DMS53 (cell line): ENCODE measurements at regions not wholly inside any gene's neighbourhood (a gene's known extent, or its start where the extent isn't known, plus 50 kb on each side); places are given as distances from the start of the nearest gene placed in this dataset.
"Not testable (repeated sequence)": the region's sequence is repeated elsewhere in the genome, so short reads cannot be mapped to it uniquely, and the experiment has no call there.

Experiments used
- DNase-seq: peaks from one replicate; lab custom pipeline; 2025; lab: John Stamatoyannopoulos, UW

DNA sequence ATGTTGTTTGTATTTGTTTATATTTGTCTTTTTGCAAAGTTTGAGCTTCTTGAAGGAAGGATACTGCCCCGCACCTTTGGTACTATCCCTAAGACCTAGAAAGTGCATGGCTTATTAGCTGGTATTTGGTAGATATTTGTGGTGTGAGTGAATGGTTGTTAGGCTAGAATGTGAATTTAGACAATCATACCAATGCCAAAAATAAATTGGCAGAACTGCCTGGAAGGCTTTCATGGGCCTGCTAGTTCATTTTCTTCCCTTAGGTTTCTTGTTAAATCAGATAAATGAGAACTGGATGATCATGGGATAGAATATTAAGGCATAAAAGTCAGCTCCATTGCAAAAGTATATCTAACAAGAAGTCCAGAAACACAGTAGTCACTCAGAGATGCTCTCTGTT, 147.5 kb upstream of the TSLP start:
- no peak for DNase-seq

- DNase-seq, result no peak
These were observed 146.1 kb upstream of the TSLP start for GRCh38 chr5:110925398-110925797.

DNA sequence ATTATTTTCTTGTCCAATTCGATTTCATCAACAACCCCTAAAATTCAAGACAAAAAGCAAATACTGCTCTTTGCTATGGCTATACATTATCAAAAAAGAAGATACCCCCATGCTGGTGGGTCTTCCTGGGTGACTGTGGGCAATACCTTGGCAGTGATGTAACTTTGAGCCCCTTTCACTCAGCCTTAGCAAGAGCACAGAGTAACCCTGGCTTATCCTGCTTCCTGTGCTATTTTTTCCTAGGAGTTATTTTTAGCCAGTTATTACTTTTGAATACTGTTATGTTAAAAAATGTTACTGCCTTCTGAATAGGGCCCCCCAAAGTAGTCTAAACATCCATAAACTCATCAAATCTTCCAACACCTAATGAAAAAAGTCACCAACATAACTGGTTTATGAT, 145.6 kb upstream of the TSLP start:
- no peak for DNase-seq

- DNase-seq, result no peak
These were observed 138.6 kb upstream of the TSLP start for GRCh38 chr5:110932755-110933488.

DNA sequence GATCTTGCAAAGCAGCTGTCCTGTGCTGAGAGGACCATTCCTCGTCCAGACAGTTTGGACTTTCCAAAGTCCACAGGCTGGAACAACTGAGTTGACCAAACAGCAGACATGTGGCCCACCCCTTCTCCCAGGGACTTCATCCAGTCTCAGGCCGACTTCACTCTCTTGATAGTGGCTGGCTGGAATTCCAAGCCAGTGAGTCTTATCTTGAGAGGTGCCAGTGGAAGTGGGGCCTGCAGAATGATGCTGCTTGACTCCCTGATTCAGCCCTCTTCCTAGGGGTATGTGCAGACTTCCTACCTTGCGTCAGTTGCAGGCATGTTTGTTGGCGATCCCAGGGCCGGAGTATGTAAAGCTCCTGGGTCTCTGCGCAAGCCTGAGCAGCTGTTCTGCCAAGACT, 131.4 kb upstream of the TSLP start:
- no peak for DNase-seq

DNA sequence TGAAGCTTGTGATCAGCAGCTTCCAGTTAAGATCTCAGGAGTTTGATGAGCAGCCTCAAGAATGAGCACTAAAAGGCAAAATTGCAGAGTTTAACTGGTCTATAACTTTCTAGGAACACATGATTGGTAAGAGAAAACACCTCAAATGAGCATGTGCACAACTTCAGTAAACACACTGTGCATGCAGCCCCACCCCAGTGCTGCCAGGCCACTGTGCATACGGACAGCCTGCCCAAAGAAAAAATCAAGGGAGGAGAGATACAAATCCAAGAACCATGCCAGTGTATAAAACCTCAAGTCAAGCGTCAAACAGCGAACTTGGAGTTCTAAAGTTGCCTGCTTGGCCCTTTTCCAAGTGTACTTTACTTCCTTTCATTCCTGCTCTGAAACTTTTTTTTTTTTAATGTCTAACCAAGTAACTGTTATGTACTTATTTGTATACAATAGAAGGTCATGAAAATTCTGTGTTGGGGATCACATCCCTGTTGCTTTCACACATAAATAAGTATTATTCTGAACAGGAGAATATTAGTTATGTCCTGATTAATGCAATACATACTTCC, 125.6 kb upstream of the TSLP start:
- no peak for DNase-seq

DNA sequence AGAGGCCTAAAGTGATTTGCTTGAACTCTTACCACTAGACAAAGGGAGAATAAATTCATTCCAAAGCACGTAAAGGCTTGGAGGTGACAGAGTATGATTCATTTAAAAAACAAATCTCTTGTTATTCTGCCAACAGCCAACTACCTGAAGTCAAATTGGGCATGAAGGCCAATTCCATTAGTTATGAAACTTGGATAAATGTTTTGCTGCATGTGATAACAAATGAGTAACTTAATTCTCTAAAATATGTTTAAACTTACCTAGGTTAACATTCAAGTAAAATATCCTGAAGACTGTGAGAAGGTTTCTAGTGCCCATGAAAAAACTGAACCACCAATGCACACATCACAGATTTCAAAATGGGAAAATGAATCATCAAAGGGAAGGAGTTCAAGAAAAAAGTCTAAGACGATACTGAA, 120.1 kb upstream of the TSLP start:
- DNase-seq, result no peak

GRCh38 chr5:110956280-110956912, 115.1 kb upstream of the TSLP start:
- no peak for DNase-seq

DNA sequence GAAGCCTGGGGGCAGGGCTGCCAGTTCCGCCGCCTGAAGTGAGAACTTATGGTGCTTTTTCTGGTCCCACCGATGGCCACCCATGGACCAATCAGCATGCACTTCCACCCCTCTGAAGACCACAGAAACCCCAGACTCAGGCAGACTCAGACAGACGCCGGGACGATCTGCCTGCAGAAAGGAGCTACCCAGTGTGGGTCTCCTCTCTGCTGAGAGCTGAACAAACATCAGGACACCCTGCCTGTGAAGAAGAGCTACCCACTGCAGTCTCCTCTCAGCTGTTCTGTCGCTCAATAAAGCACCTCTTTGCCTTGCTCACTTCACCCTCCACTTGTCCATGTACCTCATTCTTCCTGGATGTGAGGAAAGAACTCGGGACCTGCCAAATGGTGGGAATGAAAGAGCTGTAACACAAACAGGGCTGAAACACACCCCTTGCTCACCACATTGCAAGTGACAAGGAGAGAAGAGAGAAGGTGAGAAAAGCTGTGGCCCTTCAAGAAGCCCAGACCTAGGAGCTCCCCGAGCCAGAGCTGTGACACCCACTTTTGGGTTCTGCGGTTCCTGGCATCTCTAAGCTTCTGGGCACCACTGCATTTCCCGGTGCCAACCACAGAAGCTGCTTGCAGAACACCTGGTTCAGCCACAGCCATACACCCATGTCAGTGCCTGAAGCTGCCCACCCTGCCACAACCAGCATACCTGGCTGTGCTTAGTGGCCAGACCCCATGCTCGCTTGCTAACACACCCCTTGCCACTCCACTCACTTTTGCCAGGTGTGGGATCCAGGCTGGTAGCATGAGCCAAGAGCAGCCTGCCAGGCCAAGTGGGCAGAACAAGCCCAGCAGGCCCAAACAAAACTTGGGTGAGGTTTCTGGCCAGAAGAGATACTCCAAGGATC, 114.3 kb upstream of the TSLP start:
- DNase-seq, result no peak

DNA sequence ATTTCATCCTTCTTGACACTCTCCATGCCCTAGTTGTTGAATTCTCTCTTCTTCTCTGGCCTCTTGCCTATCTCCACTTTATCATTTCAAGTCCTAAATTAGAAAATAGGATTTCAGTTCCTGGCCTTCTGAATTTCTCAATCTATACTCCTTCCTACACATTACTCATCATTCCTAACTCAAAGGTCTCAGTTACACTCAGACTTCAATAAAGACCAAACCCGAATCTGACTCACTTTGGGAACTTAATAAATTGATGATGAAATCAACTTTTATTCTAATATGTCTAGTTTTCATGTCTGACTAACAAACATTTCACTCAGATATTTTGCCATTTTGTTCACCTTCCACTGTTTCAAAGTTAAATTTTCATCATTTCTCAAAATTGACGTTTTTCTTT, 113.6 kb upstream of the TSLP start:
- DNase-seq, result no peak

DNA sequence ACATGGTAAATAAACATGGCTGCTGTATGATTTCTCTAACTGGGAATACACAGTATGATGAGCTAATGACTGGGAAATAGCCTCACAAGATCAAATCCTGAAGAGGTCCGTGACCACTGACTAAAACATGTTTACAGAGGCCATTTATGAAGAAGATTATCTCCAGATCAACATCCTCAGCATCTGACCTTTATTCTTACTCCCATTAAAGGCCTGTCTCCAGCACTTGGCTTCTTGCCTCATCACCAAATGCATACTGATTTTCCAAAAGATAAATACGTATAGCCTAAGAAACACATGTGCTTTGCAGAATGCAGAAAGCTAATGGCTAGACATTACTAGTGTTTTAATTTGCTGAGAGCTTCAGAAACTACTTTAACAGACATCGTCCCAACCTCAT, 108.0 kb upstream of the TSLP start:
- no peak for DNase-seq

DNA sequence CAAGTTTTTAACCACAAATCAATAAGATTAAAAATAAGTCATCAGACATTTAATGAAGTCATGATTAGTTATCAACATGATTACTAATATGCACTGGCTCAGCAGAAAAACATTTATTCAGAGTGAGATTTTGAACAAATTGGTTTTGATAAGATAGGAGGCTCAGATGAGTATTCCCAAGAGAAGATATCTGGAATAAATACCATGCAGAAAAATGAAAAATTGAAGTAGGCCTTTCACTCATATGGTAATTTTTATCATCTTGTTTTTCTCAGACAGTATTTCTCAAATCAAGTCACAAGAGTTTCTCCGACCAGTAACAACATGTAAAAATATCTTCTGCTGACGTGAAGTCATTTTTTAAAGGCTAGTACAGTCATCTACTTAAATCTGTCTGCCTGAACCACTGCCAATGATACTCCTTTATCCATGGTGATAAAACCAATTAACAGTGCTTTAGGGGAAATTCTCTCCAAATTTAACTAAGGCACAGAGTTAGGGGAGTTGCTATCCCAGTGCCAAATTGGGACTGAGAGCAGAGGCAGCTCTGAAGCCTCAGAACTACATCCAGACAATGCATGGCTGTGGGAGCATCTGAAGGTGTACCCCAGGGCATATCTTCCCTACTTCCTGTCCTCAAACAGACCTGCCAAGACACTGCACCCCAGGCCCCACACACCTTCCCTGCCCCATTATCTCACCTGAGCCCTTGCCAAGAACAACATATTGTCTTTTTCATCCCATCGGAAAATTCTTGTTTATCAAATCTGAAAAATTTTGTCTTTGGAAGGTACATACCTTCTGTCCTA, 105.5 kb upstream of the TSLP start:
- no peak for DNase-seq

DNA sequence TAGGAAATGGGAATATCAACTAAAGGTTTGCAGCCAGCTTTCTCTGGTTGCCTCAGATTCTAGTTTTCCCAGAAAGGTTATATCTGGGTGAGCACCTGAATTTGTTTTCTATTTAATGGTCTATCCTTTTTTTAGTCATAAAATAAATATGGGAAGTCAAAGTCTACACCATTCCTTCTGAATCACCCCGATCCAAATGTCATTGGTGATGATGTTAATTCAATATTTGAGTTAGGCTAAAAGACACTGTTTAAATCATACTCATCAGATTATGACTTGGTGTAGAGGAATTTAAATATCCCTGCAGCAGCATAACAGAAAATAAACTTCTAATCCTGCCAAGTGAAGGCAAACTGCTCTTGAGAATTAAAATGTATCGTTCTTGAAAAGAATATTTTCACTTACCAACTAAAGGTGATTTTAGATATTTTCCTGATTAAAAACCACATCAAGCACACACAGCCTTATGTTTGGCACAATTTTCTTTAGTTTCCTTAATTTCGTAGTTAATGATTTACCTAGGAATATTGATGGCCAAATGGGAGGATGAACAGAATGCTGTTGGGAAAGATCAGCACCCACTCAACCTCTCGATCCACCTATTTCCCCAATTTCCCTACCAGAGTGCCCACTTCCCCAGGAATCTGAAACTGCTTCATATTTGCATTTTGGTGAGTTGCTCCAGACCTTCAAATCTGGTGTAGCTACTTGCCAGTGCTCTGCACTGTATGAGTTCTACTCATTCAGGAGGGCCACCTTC, 103.1 kb upstream of the TSLP start:
- peak; percentile 41 for DNase-seq

DNA sequence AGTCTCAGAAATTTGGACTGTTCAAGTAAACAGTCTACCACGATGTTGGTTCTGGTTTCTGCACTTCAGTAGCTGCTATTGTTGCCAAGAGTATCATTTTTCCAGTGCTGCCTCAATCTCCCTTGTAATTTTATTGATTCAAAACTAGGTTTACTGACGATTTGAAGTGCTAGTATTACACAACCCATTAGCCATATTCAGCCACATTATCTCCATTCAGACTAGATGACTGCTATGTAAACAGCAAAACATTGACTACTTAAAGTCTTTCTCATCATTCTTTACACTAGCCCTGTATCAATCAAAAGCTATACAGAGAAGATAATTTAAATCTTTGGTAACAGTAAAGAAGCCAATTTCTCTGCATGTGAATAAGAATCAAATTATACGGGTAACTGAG, 102.0 kb upstream of the TSLP start:
- DNase-seq, result peak; percentile 9

DNA sequence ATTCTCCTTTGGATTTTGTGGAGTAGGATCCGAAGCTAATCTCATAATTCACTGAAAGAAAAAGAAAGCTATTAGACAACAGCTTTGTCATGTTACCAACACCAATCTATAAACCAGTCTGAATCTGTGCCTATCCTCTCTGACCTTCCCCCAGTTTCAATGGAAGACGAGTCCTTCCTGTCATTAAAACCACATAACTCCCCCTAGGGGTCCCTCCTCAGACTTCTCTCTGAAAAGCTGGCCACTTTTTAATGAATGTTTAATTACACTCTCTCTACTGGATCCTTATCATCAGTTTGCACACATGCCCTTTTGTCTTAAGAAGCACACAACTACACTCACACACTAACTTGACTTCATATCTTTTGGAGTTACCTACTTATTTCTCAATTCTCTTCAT, 98.0 kb upstream of the TSLP start:
- DNase-seq, result no peak

GRCh38 chr5:110977915-110978314, 93.6 kb upstream of the TSLP start:
- DNase-seq, result no peak

GRCh38 chr5:110985882-110986281, 85.6 kb upstream of the TSLP start:
- DNase-seq, result peak; percentile 90

DNA sequence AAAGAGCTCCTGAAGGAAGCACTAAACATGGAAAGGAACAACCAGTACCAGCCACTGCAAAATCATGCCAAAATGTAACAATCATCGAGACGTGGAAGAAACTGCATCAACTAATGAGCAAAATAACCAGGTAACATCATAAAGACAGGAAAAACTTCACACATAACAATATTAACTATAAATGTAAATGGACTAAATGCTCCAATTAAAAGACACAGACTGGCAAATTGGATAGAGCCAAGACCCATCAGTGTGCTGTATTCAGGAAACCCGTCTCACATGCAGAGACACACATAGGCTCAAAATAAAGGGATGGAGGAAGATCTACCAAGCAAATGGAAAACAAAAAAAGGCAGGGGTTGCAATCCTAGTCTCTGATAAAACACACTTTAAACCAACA, 83.9 kb upstream of the TSLP start:
- not testable (repeated sequence) for DNase-seq

DNA sequence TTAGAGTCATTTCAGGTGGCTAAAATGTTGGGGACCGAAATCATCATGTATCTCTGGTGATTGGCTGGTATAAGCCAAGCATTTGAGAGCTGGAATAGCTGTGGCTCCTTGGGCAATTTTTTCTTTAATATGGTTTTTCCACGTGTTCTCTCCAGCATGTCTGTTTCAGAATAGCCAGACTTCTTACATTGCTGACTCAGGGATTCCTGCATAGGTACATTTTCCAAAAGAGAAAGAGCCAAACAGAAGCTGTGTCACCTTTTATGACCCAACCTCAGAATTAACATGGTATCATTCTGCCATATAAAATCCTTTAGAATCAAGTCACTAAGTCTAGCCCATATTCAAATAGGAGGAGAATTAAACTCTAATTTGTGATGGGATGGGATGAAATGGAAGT, 74.8 kb upstream of the TSLP start:
- no peak for DNase-seq

DNA sequence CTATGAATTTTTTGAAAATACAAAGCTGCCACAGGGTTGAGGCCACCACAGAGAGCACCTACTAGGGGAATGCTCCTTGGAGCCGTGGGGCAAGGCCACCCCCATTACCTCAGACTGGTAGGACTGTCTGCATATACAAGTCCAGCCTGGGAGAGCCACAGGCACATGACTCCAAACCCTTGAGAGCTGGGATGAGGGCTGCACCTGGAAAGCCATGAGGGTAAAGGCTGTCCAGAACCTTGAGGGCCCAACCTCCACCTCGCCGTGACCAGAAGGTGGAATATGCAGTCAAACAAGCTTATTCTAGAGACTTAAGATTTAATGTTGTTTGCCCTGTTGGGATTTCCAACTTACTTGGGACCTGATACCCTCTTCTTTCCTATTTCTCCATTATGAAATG, 69.5 kb upstream of the TSLP start:
- no peak for DNase-seq

DNA sequence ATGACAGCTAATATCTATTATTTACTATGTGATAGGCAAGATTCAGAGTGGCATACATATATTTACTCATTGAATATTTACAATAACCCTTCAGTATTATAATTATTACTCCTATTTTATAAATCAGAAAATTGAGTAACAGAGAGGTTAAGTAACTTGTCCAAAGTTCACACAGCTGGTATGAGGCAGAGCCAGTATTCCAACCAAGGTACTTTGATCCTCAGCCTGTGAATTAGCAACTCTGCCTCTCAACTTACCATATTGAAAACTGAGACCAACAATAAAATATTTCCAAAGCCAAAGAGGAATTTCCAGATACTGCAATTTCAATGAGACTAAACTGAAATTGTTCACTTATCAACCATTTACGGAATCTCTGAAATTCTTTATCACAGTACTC, 67.9 kb upstream of the TSLP start:
- no peak for DNase-seq
